SK-N-SH (cell line): ENCODE measurements at regions not wholly inside any gene's neighbourhood (a gene's known extent, or its start where the extent isn't known, plus 50 kb on each side); places are given as distances from the start of the nearest gene placed in this dataset.

Experiments used
- CTCF ChIA-PET: fragments of 300-600, 350-600 bp; formaldehyde crosslinking; extraction: SDS; loops from one replicate; lab custom pipeline; 2021; lab: Yijun Ruan, JAX
- POLR2A ChIA-PET: fragments of 350-600 bp; sonication (Branson Sonifier 250); formaldehyde crosslinking; extraction: SDS; loops from one replicate; lab custom pipeline; 2020; ENCODE audit warnings: antibody characterized with exemption, inconsistent platforms; lab: Yijun Ruan, JAX
- DNase-seq: peaks from one replicate; pipeline ENCODE4 v3.0.0; 2012
- H2AFZ ChIP-seq: fragments of 200-600 bp; sonication (generic); 2 replicates; pipeline ENCODE4 v1.8.1; 2016; ENCODE audit warnings: antibody characterized with exemption, mild to moderate bottlenecking, low read depth
- H3F3A ChIP-seq: fragments of 200-600 bp; sonication (generic); replicated peaks from 2 replicates; pipeline ENCODE3; 2016; ENCODE audit warnings: antibody characterized with exemption, mild to moderate bottlenecking; ENCODE audit not compliant: insufficient read depth
- H3K27ac ChIP-seq, 2 experiments: fragments of 200-500 bp in 1 of 2; fragments of 200-600 bp in 1 of 2; sonication (Bioruptor generic) in 1 of 2; sonication (generic), shearing (Covaris generic) in 1 of 2; 2 replicates each; pipeline versions ENCODE4 v1.5.1 to v1.6.1; 2014 to 2016; ENCODE audit warnings: low read depth in 2 of 2, inconsistent platforms in 1 of 2, low read length in 1 of 2, mild to moderate bottlenecking in 1 of 2, mixed read lengths in 1 of 2
- H3K27me3 ChIP-seq: fragments of 200-600 bp; sonication (generic), shearing (Covaris generic); 2 replicates; pipeline ENCODE4 v1.6.1; 2016; ENCODE audit warnings: mixed run types; ENCODE audit not compliant: insufficient read depth
- H3K36me3 ChIP-seq, 2 experiments: fragments of 200-500 bp in 1 of 2; fragments of 200-600 bp in 1 of 2; sonication (Bioruptor generic) in 1 of 2; sonication (generic) in 1 of 2; replicated peaks in 1 of 2; 2 replicates each; pipeline versions ENCODE3 to v1.5.1; 2014 to 2016; ENCODE audit warnings: low read length in 1 of 2, mild to moderate bottlenecking in 1 of 2; ENCODE audit not compliant: insufficient read depth in 2 of 2, control insufficient read depth in 1 of 2
- H3K4me1 ChIP-seq, 2 experiments: fragments of 200-500 bp in 1 of 2; fragments of 200-600 bp in 1 of 2; sonication (Bioruptor generic) in 1 of 2; sonication (generic), shearing (Covaris generic) in 1 of 2; 2 replicates each; pipeline versions ENCODE4 v1.5.1 to v1.6.1; 2014 to 2016; ENCODE audit warnings: low read depth in 1 of 2, low read length in 1 of 2, mixed run types in 1 of 2; ENCODE audit not compliant: insufficient read depth in 2 of 2, control insufficient read depth in 1 of 2
- H3K4me2 ChIP-seq: fragments of 200-600 bp; sonication (generic), shearing (Covaris generic); 2 replicates; pipeline ENCODE4 v1.6.1; 2017; ENCODE audit warnings: mixed run types
- H3K4me3 ChIP-seq, 2 experiments: fragments of 200-500 bp in 1 of 2; fragments of 200-600 bp in 1 of 2; sonication (Bioruptor generic) in 1 of 2; sonication (generic), shearing (Covaris generic) in 1 of 2; 2 replicates each; pipeline versions ENCODE4 v1.5.1 to v1.8.1; 2014 to 2016; ENCODE audit warnings: low read depth in 2 of 2, inconsistent platforms in 1 of 2, low read length in 1 of 2, mild to moderate bottlenecking in 1 of 2, mixed read lengths in 1 of 2, moderate library complexity in 1 of 2
- H3K79me2 ChIP-seq: fragments of 200-600 bp; sonication (generic); 2 replicates; pipeline ENCODE4 v1.8.1; 2017; ENCODE audit warnings: mild to moderate bottlenecking; ENCODE audit not compliant: insufficient read depth
- H3K9ac ChIP-seq: fragments of 200-600 bp; sonication (generic); 2 replicates; pipeline ENCODE4 v1.6.1; 2017; ENCODE audit warnings: mixed run types
- H3K9me2 ChIP-seq: fragments of 200-600 bp; sonication (generic); 2 replicates; pipeline ENCODE4 v1.6.1; 2017; ENCODE audit warnings: mixed run types
- H3K9me3 ChIP-seq: fragments of 200-600 bp; sonication (generic); 2 replicates; pipeline ENCODE4 v1.6.1; 2017; ENCODE audit warnings: mixed run types, mild to moderate bottlenecking, moderate library complexity
- H4K20me1 ChIP-seq: fragments of 200-600 bp; sonication (generic); 2 replicates; pipeline ENCODE4 v1.6.1; 2017; ENCODE audit warnings: mild to moderate bottlenecking, mixed run types; ENCODE audit not compliant: insufficient read depth
- ELF1 ChIP-seq: IDR thresholded peaks from 2 replicates; pipeline ENCODE4 v1.4.0; 2012
- EZH2phosphoT487 ChIP-seq: fragments of 200-600 bp; sonication (generic); IDR thresholded peaks from 2 replicates; pipeline ENCODE4 v1.6.1; 2017; ENCODE audit warnings: low read depth, mixed run types, mild to moderate bottlenecking, antibody characterized with exemption, moderate library complexity, borderline replicate concordance
- FOSL2 ChIP-seq: IDR thresholded peaks from 2 replicates; pipeline ENCODE4 v1.4.0; 2012; ENCODE audit warnings: low read depth, mild to moderate bottlenecking, moderate library complexity, borderline replicate concordance
- GABPA ChIP-seq: IDR thresholded peaks from 2 replicates; pipeline ENCODE4 v1.4.0; 2012; ENCODE audit warnings: low read depth, mild to moderate bottlenecking
- GATA2 ChIP-seq: sonication (generic); formaldehyde crosslinking; IDR thresholded peaks from 2 replicates; pipeline ENCODE4 v1.5.0; 2020; ENCODE audit warnings: mild to moderate bottlenecking, missing genetic modification reagents
- JUND ChIP-seq: IDR thresholded peaks from 2 replicates; pipeline ENCODE4 v1.4.0; 2012
- MEF2A ChIP-seq: IDR thresholded peaks from 2 replicates; pipeline ENCODE4 v1.4.0; 2012; ENCODE audit warnings: low read depth, borderline replicate concordance
- NFIC ChIP-seq: IDR thresholded peaks from 2 replicates; pipeline ENCODE4 v1.4.0; 2012; ENCODE audit warnings: borderline replicate concordance
- RCOR1 ChIP-seq: fragments of 150-350 bp; IDR thresholded peaks from 2 replicates; pipeline ENCODE4 v1.6.1; 2017; ENCODE audit warnings: antibody characterized with exemption, low read length
- RFX5 ChIP-seq: IDR thresholded peaks from 2 replicates; pipeline ENCODE4 v1.6.1; 2012; ENCODE audit warnings: mild to moderate bottlenecking, improper control_type of control experiment, low read length
- RXRA ChIP-seq: IDR thresholded peaks from 2 replicates; pipeline ENCODE4 v1.4.0; 2012; ENCODE audit warnings: low read depth, mild to moderate bottlenecking, borderline replicate concordance
- SIN3A ChIP-seq: IDR thresholded peaks from 2 replicates; pipeline ENCODE4 v1.6.1; 2012; ENCODE audit warnings: low read depth, mild to moderate bottlenecking, low read length, moderate library complexity, borderline replicate concordance
- TAF1 ChIP-seq: IDR thresholded peaks from 2 replicates; pipeline ENCODE4 v1.6.1; 2012; ENCODE audit warnings: low read depth, mild to moderate bottlenecking, low read length, moderate library complexity, borderline replicate concordance
- USF1 ChIP-seq: IDR thresholded peaks from 2 replicates; pipeline ENCODE4 v1.4.0; 2012; ENCODE audit warnings: low read depth, borderline replicate concordance
- YY1 ChIP-seq: IDR thresholded peaks from 2 replicates; pipeline ENCODE4 v1.4.0; 2012; ENCODE audit warnings: low read depth, mild to moderate bottlenecking
- WGBS: methylation state at CpG from one replicate; pipeline ENCODE4 v1.1.6; 2017; ENCODE audit warnings: low lambda C conversion rate; 5-methylcytosine and 5-hydroxymethylcytosine counted together
- TF ChIP-seq, protein P1 (sequence below): IDR thresholded peaks from 2 replicates; pipeline ENCODE4 v1.4.0; 2012; ENCODE audit warnings: low read depth
- TF ChIP-seq, protein P2 (sequence below): fragments of 150-350 bp; IDR thresholded peaks from 2 replicates; pipeline ENCODE4 v1.6.1; 2017; ENCODE audit warnings: antibody characterized with exemption, low read length, low read depth, borderline replicate concordance
- TF ChIP-seq, protein P3 (sequence below): fragments of 200-600 bp; sonication (generic); IDR thresholded peaks from 2 replicates; pipeline ENCODE4 v1.6.1; 2017; ENCODE audit warnings: antibody characterized with exemption, mild to moderate bottlenecking, moderate library complexity

DNA sequence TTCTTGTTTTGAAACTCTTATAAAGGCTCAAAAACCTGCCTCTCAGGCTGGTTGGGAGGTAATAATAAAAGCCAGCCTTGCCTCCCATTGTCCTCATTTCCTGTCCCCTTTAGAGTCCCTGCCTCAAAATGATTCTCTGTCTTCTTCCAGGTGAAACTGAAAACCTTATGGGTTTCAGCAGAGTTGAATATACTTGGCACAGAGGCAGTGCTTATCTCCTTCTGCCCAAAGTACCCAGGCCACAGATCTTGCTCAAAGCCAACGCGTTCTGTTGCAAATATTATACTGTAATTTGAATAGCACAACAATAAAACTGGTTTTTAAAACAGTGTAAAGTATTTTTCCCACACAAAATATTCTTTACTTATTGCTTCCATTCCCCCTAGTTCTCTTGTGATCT is 183.1 kb upstream of the GIMD1 start:
- Histone ChIP-seq H2AFZ (no peak overlapping the region), H3K27me3 (no peaks in the 10 kb centered on the region), H3K9me3 (peaks cover 3% of the 10 kb centered on the region; the same call in 1 of the 2 replicates), H4K20me1 (no peaks in the 10 kb centered on the region), H3K4me2 (no peak overlapping the region), H3F3A (peaks cover 3% of the 10 kb centered on the region), H3K9ac (no peak overlapping the region), H3K4me1 (no peaks in the 10 kb centered on the region), H3K4me3 (no peak overlapping the region), H3K9me2 (no peaks in the 10 kb centered on the region), H3K79me2 (no peaks in the 10 kb centered on the region), H3K36me3 (no peaks in the 10 kb centered on the region), H3K27ac (no peak overlapping the region)
- TF ChIP-seq USF1 (no peak), RCOR1 (no peak), NFIC (no peak), FOSL2 (no peak), ELF1 (no peak), EZH2phosphoT487 (no peak)
- WGBS: 90% methylated on average over 2 of the region's 2 CpGs
- CTCF ChIA-PET: no interaction called here
- no peak for DNase-seq
- POLR2A ChIA-PET: no interaction called here

DNA sequence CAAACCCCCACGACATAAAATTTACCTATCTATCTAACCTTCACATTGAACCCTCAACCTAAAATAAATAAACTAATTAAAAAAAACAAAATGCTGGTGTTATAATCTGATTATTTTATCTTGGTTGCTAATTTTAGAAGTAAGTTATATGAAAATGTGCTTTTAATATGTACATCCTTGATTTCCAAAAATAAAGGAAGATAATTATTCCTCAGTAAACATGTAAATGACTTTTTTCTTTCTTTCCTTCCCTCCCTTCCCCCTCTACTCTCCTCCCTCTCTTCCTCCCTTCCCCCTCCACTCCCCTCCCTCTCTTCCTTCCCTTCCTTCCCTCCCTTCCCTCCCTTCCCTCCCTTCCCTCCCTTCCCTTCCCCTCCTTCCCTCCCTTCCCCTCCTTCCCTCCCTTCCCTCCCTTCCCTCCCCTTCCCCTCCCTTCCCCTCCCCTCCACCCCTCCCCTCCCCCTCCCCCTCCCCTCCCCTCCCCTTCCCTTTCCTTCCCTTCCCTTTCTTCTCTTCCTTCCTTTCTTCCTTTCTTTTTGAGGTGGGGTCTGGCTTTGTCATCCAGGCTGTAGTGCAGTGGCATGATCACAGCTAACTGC is 180.0 kb upstream of the GIMD1 start:
- 21% methylated on average over 1 of the region's 1 CpG for WGBS
- TF ChIP-seq SIN3A: no peak
- no peak for TF ChIP-seq RCOR1
- TF ChIP-seq MEF2A: no peak
- no peak for TF ChIP-seq YY1
- TF ChIP-seq FOSL2: no peak
- TF ChIP-seq RXRA: no peak
- no peak for TF ChIP-seq RFX5
- TF ChIP-seq TAF1: no peak
- TF ChIP-seq GATA2 (CRISPR knock-in tag): no peak
- TF ChIP-seq, protein P1, sequence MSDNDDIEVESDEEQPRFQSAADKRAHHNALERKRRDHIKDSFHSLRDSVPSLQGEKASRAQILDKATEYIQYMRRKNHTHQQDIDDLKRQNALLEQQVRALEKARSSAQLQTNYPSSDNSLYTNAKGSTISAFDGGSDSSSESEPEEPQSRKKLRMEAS: no peak
- TF ChIP-seq, protein P2, sequence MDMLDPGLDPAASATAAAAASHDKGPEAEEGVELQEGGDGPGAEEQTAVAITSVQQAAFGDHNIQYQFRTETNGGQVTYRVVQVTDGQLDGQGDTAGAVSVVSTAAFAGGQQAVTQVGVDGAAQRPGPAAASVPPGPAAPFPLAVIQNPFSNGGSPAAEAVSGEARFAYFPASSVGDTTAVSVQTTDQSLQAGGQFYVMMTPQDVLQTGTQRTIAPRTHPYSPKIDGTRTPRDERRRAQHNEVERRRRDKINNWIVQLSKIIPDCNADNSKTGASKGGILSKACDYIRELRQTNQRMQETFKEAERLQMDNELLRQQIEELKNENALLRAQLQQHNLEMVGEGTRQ: no peak
- TF ChIP-seq GABPA: no peak
- TF ChIP-seq JUND: no peak
- TF ChIP-seq, protein P3, sequence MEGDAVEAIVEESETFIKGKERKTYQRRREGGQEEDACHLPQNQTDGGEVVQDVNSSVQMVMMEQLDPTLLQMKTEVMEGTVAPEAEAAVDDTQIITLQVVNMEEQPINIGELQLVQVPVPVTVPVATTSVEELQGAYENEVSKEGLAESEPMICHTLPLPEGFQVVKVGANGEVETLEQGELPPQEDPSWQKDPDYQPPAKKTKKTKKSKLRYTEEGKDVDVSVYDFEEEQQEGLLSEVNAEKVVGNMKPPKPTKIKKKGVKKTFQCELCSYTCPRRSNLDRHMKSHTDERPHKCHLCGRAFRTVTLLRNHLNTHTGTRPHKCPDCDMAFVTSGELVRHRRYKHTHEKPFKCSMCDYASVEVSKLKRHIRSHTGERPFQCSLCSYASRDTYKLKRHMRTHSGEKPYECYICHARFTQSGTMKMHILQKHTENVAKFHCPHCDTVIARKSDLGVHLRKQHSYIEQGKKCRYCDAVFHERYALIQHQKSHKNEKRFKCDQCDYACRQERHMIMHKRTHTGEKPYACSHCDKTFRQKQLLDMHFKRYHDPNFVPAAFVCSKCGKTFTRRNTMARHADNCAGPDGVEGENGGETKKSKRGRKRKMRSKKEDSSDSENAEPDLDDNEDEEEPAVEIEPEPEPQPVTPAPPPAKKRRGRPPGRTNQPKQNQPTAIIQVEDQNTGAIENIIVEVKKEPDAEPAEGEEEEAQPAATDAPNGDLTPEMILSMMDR: no peak
- TF ChIP-seq, all 33 proteins: peak for 0
- CTCF ChIA-PET: no interaction called here

More for the DNA sequence above, 180.0 kb upstream of the GIMD1 start:
- POLR2A ChIA-PET: no interaction called here
- H3K4me2 ChIP-seq: no peak overlapping the region
- peaks cover 3% of the 10 kb centered on the region; the same call in 1 of the 2 replicates for H3K9me3 ChIP-seq
- H3K27ac ChIP-seq: no peak overlapping the region
- DNase-seq: no peak
- no peaks in the 10 kb centered on the region for H3K27me3 ChIP-seq
- no peaks in the 10 kb centered on the region for H3K79me2 ChIP-seq
- no peaks in the 10 kb centered on the region for H3K9me2 ChIP-seq
- no peaks in the 10 kb centered on the region for H3K4me1 ChIP-seq
- H3F3A ChIP-seq: peaks cover 5% of the 10 kb centered on the region
- H3K4me3 ChIP-seq: no peak overlapping the region
- H4K20me1 ChIP-seq: no peaks in the 10 kb centered on the region
- H2AFZ ChIP-seq: no peak overlapping the region
- H3K36me3 ChIP-seq: no peaks in the 10 kb centered on the region
- H3K9ac ChIP-seq: no peak overlapping the region
